Smooth muscle cell (in vitro differentiated cells): ENCODE measurements at regions not wholly inside any gene's neighbourhood (a gene's known extent, or its start where the extent isn't known, plus 50 kb on each side); places are given as distances from the start of the nearest gene placed in this dataset.

Experiments used
- DNase-seq: peaks from one replicate; lab custom pipeline; 2025; ENCODE audit not compliant: unreplicated experiment; lab: John Stamatoyannopoulos, UW
- H2AFZ ChIP-seq: fragments of 200-600 bp; sonication (generic); 2 replicates; pipeline ENCODE4 v1.6.0; 2016; ENCODE audit warnings: antibody characterized with exemption, low read depth, mild to moderate bottlenecking
- H3F3A ChIP-seq: fragments of 200-600 bp; sonication (generic); 2 replicates; pipeline ENCODE4 v1.6.0; 2017; ENCODE audit warnings: antibody characterized with exemption, low read depth
- H3K27ac ChIP-seq: fragments of 200-600 bp; sonication (generic); 2 replicates; pipeline ENCODE4 v1.5.1; 2016; ENCODE audit warnings: low read depth, mild to moderate bottlenecking
- H3K27me3 ChIP-seq: fragments of 200-600 bp; sonication (generic); 2 replicates; pipeline ENCODE4 v1.6.1; 2016; ENCODE audit warnings: low read depth, mild to moderate bottlenecking
- H3K36me3 ChIP-seq: fragments of 200-600 bp; sonication (generic); 2 replicates; pipeline ENCODE4 v1.5.1; 2016; ENCODE audit warnings: low read depth
- H3K4me1 ChIP-seq: fragments of 200-600 bp; sonication (generic); 2 replicates; pipeline ENCODE4 v1.5.1; 2016; ENCODE audit warnings: low read depth
- H3K4me2 ChIP-seq: fragments of 200-600 bp; sonication (generic); 2 replicates; pipeline ENCODE4 v1.6.0; 2016; ENCODE audit warnings: mild to moderate bottlenecking
- H3K4me3 ChIP-seq: fragments of 200-600 bp; sonication (generic); 2 replicates; pipeline ENCODE4 v1.5.1; 2016; ENCODE audit warnings: mild to moderate bottlenecking
- H3K79me2 ChIP-seq: fragments of 200-600 bp; sonication (generic); 2 replicates; pipeline ENCODE4 v1.6.0; 2016; ENCODE audit warnings: low read depth, mild to moderate bottlenecking
- H3K9ac ChIP-seq: fragments of 200-600 bp; sonication (generic); 2 replicates; pipeline ENCODE4 v1.6.0; 2016; ENCODE audit warnings: low read depth
- H3K9me3 ChIP-seq: fragments of 200-600 bp; sonication (generic); replicated peaks from 2 replicates; pipeline ENCODE4 v1.5.1; 2016; ENCODE audit warnings: low read depth
- H4K20me1 ChIP-seq: fragments of 200-600 bp; sonication (generic); 2 replicates; pipeline ENCODE4 v1.6.0; 2016; ENCODE audit warnings: low read depth
- CTCF ChIP-seq: fragments of 200-600 bp; sonication (generic); IDR thresholded peaks from 2 replicates; pipeline ENCODE4 v1.5.1; 2017; ENCODE audit warnings: borderline replicate concordance, mild to moderate bottlenecking, antibody characterized with exemption; ENCODE audit not compliant: insufficient read depth, poor library complexity, severe bottlenecking
- WGBS: methylation state at CpG from one replicate; pipeline ENCODE4 v1.1.7; 2016; ENCODE audit warnings: low lambda C conversion rate; 5-methylcytosine and 5-hydroxymethylcytosine counted together

DNA sequence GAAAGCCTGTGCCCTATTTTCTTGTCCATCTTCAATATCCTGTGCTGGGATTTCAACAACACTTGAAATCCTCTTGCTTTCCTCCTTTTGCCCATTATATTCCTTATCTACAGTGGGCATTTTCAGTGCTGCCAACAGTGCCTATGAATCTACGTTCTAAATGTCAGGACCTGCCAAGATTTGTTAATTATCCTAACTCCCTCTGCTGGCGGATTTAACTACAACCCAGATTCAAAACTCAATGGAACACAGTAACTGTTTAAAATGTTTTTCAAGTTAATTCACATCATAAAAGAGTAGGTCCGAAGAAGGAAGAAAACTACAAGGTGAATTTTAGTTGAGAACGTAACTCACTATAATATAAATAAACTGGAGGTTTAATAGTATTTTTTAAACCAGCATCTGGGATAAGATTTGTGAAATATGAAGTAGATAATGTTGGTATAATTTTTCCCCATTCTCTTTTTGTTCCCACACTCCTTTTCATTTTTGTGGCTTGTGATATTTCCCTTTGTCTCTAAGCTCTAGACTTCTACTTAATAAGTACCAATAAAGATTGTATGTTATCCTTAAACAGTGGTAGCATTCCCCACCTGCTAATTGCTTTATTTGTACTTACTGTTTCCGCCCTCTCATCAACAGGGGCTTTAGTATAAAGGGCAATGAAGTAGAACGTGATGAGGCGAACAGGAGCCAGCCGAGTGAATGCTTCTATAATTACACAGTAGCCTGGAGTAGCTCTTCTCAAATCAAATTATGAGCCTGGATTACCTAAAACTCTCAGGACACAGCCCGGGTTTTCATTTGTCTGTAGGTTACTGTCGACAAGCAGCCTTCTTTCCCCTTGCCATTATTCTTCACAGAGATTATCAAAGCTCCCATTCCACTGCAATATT lies 302.5 kb upstream of the ATP11B start:
- no peak overlapping the region for H3K27ac ChIP-seq
- no peak overlapping the region for H3K9ac ChIP-seq
- H2AFZ ChIP-seq: no peak overlapping the region
- no peaks in the 10 kb centered on the region for H3K36me3 ChIP-seq
- H4K20me1 ChIP-seq: no peaks in the 10 kb centered on the region
- no peak for DNase-seq
- no peak overlapping the region for H3K4me2 ChIP-seq
- no peaks in the 10 kb centered on the region for H3K9me3 ChIP-seq
- no peak overlapping the region for H3K4me3 ChIP-seq
- peaks cover 20% of the 10 kb centered on the region for H3K4me1 ChIP-seq
- no peaks in the 10 kb centered on the region for H3K79me2 ChIP-seq
- H3F3A ChIP-seq: no peaks in the 10 kb centered on the region
- H3K27me3 ChIP-seq: no peaks in the 10 kb centered on the region
- WGBS: 53% methylated on average over 10 of the region's 10 CpGs
- peak; percentile 48 for TF ChIP-seq CTCF

DNA sequence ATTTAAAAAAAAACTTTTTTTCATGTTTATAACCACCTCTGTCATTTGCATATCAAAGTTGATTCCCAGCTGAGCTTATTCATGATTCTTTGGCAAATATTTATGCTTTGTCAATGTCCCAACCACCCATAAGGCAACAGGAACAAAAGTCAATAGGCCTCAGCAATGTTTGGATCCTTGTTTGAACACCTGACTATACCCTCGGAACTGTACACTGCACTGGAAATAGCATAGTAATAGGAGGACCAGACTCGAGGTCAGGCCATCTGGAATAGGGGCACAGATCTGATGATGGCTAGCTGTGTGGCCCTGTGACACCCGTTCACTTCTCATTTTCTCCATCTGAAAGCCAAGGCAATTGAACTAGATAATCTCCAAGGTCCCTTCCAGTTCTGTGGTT lies 301.7 kb upstream of the ATP11B start:
- no peak overlapping the region for H3K4me3 ChIP-seq
- H3K36me3 ChIP-seq: no peaks in the 10 kb centered on the region
- H3K4me2 ChIP-seq: no peak overlapping the region
- peaks cover 20% of the 10 kb centered on the region for H3K4me1 ChIP-seq
- no peaks in the 10 kb centered on the region for H3F3A ChIP-seq
- H4K20me1 ChIP-seq: no peaks in the 10 kb centered on the region
- no peaks in the 10 kb centered on the region for H3K9me3 ChIP-seq
- TF ChIP-seq CTCF: no peak
- H3K79me2 ChIP-seq: no peaks in the 10 kb centered on the region
- H2AFZ ChIP-seq: no peak overlapping the region
- no peak overlapping the region for H3K9ac ChIP-seq
- DNase-seq: no peak
- H3K27me3 ChIP-seq: no peaks in the 10 kb centered on the region
- WGBS: 78% methylated on average over 3 of the region's 3 CpGs
- no peak overlapping the region for H3K27ac ChIP-seq

GRCh38 chr3:182492536-182492935 lies 300.8 kb upstream of the ATP11B start:
- Histone ChIP-seq H3K4me1 (peaks cover 20% of the 10 kb centered on the region), H3F3A (no peaks in the 10 kb centered on the region), H3K27ac (no peak overlapping the region), H3K4me3 (no peak overlapping the region), H2AFZ (no peak overlapping the region), H3K9ac (no peak overlapping the region), H4K20me1 (no peaks in the 10 kb centered on the region), H3K27me3 (no peaks in the 10 kb centered on the region), H3K4me2 (no peak overlapping the region), H3K9me3 (no peaks in the 10 kb centered on the region), H3K36me3 (no peaks in the 10 kb centered on the region), H3K79me2 (no peaks in the 10 kb centered on the region)
- DNase-seq: no peak
- TF ChIP-seq CTCF: no peak
- 99% methylated on average over 3 of the region's 3 CpGs for WGBS

DNA sequence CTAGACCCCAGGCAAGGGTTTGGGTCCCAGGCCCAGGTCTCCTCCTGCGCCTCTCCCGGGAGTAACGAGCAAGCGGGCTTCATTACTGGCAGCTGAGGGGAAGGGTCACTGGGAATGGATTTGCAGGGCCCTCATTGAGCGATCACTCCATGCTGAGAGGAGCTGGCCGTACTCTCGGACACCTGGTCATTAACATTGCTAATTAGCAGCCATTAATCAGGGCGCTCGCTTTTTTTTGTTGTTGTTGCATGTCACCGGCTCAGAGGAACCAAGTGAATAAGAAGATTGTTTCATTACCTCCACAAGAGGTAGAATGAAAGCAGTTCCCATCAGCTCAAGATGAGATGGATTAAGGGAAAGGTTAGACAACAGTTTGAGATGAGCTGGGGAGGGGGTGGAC lies 293.0 kb upstream of the ATP11B start:
- Histone ChIP-seq H4K20me1 (no peaks in the 10 kb centered on the region), H3K36me3 (no peaks in the 10 kb centered on the region), H3K9ac (no peak overlapping the region), H2AFZ (no peak overlapping the region), H3K27ac (no peak overlapping the region), H3K79me2 (no peaks in the 10 kb centered on the region), H3K9me3 (no peaks in the 10 kb centered on the region), H3K27me3 (no peaks in the 10 kb centered on the region), H3K4me2 (no peak overlapping the region), H3K4me1 (peaks cover 50% of the 10 kb centered on the region), H3K4me3 (no peak overlapping the region), H3F3A (no peaks in the 10 kb centered on the region)
- no peak for TF ChIP-seq CTCF
- DNase-seq: no peak
- 51% methylated on average over 10 of the region's 10 CpGs for WGBS
